Astrocyte (in vitro differentiated cells and primary cell): ENCODE measurements at regions not wholly inside any gene's neighbourhood (a gene's known extent, or its start where the extent isn't known, plus 50 kb on each side); places are given as distances from the start of the nearest gene placed in this dataset.

Source experiments
- CTCF ChIP-seq: IDR thresholded peaks from 2 replicates; pipeline ENCODE4 v1.5.1; 2011; ENCODE audit warnings: low read depth, mild to moderate bottlenecking, inconsistent platforms, low read length, moderate library complexity; ENCODE audit not compliant: insufficient read depth
- EZH2 ChIP-seq: IDR thresholded peaks from 2 replicates; pipeline ENCODE4 v1.6.1; 2012; ENCODE audit warnings: mild to moderate bottlenecking, low read length, inconsistent platforms; ENCODE audit not compliant: insufficient read depth

GRCh38 chr14:21937996-21938395 lies 264.4 kb upstream of the OR4E1 start:
- no peak for TF ChIP-seq CTCF
- no peak for TF ChIP-seq EZH2
